Left lobe of liver (tissue), 2 donors: ENCODE measurements at regions not wholly inside any gene's neighbourhood (a gene's known extent, or its start where the extent isn't known, plus 50 kb on each side); places are given as distances from the start of the nearest gene placed in this dataset.

Experiments
- ATAC-seq: fragments of 200-7000 bp; cut with Tn5 transposase; one replicate; pipeline ENCODE4 v1.9.1; 2020; ENCODE audit warnings: mild to moderate bottlenecking, moderate library complexity
- DNase-seq: peaks from one replicate; pipeline ENCODE4 v3.0.0-alpha.2; 2020; ENCODE audit warnings: low spot score
- donor health status: DM: no; HTN: no; CAD: no; lungs with moderate emphysema.
- donor health status: DM: no; HTN: yes; CAD: no.

- DNase-seq (no peak), ATAC-seq (no peak)
These were observed 1251.2 kb downstream of the AACS start for GRCh38 chr12:126316411-126316810.

DNA sequence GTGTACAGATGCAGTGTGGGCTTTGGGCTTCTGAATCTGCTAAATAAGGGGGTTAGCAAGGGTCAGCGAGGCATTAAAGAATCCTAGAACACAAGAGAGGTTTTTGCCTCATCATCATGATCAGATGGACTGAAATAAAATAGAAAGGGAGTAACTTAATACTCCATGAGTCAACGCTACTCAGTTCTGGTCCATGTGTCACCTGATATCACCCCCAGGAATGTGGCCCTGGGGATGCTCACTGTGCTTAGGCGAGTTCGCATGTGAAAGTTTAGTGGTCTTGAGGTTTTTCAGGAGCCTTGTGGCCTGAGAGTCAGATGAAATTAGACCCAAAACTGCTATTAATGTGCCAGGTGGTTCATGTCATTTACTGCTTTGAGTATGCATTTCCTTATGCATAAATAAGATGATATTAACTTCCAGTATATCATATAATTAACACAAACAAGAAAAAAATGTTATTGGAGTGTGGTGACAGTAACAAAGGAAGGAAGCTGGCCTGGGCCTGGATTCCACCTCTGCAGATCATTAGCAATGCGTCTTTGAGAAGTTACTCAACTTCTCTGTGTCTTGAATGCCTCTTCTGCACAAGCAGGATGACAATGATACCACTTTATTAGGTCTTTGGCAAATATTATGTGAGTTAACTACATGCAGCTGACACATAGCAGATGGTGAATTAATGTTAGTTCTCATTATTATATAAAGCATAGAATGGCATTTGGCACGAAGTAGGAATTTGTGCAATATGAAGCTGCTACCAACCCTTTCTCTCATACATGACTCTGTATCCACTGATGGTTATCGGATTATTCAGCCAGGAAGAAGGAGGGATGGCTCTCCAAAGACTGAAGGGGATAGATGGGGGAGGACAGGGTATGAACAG is 1272.6 kb downstream of the AACS start:
- DNase-seq, result no peak
- no peak for ATAC-seq

- no peak for DNase-seq
- ATAC-seq, result no peak
These were observed 1277.6 kb downstream of the AACS start for GRCh38 chr12:126342866-126343265.

DNA sequence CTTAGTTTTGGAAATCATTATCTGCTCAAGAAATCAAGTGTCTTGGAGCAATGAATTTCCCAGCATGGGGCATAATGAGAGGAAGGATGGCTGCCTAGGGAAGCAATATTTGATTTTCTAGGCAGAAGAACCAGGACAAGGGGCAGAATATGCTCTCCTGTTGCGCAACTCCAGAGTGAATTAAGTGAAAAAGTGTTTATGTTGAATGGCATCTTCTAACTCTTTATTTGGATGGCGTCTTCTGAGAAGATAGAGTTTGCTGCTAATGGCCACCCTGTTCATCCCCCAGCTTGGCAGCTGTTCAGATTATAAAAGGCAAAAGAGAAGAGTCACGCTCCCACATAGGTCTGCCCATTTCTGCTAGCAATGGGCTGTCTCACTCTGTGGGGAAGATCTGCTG is 1278.1 kb downstream of the AACS start:
- ATAC-seq (no peak), DNase-seq (no peak)

DNA sequence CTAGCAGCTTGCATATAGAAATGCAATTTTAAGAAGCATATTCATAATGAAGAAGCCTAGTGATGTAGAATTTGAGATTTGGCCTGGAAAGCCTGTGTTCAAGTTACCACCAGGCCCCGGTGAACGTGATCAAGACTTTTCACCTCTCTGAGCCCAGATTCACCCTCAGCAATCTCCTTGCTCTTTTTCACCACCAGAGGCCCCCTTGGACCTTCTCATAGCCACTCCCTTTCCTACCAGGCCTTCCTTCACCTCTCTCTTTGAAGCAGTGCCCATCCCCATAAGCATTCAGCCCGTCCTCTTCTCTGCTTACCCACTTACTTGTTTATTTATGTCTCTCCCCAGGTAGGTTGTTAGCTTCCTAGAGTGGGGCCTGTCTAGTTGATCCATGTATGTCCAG is 1280.9 kb downstream of the AACS start:
- ATAC-seq, result no peak
- no peak for DNase-seq

DNA sequence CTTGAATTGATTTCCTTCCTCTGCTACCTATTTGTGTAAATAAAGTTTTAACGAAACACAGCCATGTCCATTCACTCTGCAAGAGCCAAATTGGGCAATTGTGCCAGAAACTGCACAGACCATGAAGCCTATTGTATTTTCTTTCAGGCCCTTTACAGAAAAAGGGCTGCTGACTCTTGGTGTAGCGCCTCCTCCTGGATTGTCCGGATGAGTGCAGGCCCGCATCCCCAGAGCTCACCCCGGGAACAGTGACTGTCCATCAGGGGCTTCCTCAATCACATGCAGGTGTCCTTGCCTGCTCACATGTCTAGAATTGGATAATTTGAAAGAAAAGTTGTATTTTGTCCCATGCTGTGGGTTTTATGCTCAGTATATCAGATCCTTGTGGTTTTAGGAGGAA is 1282.2 kb downstream of the AACS start:
- no peak for ATAC-seq
- no peak for DNase-seq

DNA sequence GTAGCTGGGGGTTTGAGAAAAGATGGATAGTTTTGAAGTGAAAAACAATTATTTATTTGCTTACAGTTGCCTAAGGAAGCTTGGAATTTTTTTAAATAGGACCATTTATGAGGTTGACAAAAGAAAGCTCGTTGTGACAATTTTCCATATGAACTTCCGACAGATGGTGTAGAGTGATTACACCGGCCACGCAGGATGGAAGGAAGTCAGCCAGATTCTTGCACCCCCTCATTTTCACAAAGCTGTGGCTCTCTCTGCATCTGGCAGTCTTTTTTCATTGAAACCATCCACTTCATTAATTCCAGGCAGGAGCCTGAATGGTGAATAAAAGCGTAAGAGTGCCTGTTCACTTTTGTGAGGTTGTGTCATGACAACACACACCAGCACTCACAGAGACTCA is 1284.1 kb downstream of the AACS start:
- ATAC-seq, result no peak
- no peak for DNase-seq

- ATAC-seq (no peak), DNase-seq (no peak)
These were observed 1288.4 kb downstream of the AACS start for GRCh38 chr12:126353604-126354003.

DNA sequence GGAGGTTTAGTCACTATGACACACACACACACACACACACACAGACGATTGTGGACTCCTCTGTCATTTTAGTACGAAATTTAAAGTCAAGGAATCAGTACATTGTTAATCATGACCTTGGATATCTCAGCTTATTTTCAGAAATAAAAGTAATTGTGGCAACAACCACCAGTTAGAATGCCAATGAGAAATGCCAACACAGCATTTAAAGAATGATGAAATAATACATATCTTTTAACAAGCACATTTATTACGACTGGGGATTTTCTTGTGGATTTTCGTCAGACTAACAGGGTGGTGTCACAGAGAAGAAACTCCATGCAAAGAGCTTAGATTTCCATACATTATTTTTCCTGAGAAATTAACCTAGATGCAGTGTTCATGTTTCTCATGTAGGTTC is 1289.4 kb downstream of the AACS start:
- ATAC-seq, result no peak
- no peak for DNase-seq

DNA sequence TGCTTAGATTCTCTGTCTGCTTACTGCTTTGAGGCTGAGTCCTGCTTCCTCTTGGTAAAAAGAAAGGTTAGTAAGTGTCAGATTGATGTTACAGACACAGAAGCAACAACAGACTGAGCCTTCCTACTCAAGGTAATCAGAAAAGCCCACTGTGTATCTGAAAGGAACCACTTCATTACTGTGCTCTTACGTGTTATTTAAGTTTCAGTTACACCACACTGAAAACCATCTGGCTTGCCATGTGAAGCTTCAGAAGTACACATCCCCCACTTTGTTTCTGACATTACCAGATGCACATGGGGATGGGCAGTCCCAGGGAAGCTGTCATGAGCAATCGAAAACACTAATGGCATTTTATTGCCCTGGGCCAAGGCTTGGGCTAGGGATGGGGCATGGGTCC is 1290.1 kb downstream of the AACS start:
- DNase-seq, result no peak

GRCh38 chr12:126358806-126359205 is 1293.6 kb downstream of the AACS start:
- no peak for ATAC-seq
- no peak for DNase-seq

More for the DNA sequence above, 1290.1 kb downstream of the AACS start:
- ATAC-seq, result no peak

DNA sequence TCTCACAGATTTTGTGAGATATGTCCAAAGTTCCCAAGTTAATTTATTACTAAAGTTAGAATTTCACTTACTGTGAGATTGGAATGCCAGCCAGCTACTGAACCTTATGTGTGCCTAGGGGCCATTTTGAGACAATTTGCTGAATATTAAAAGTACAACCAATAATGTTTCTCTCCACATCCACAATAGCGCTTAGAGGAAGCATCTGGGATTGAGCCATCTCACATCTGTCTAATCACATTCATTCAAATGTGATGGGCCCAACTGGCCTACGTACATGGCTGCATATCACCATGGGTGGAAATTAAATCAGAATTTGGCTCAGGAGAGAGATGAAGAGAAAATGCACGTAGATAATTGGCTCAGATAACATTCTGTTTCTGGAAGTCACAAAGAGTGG is 1294.0 kb downstream of the AACS start:
- DNase-seq, result no peak
- ATAC-seq, result no peak

GRCh38 chr12:126361804-126362203 is 1296.6 kb downstream of the AACS start:
- DNase-seq, result no peak
- no peak for ATAC-seq

- ATAC-seq (no peak), DNase-seq (no peak)
These were observed 1297.3 kb downstream of the AACS start for GRCh38 chr12:126362493-126362892.

- DNase-seq, result no peak
- no peak for ATAC-seq
These were observed 1297.7 kb downstream of the AACS start for GRCh38 chr12:126362964-126363363.

- no peak for DNase-seq
- ATAC-seq, result no peak
These were observed 1304.5 kb downstream of the AACS start for GRCh38 chr12:126369487-126370463.

- ATAC-seq, result no peak
- DNase-seq, result no peak
These were observed 1318.3 kb downstream of the AACS start for GRCh38 chr12:126383506-126383905.

DNA sequence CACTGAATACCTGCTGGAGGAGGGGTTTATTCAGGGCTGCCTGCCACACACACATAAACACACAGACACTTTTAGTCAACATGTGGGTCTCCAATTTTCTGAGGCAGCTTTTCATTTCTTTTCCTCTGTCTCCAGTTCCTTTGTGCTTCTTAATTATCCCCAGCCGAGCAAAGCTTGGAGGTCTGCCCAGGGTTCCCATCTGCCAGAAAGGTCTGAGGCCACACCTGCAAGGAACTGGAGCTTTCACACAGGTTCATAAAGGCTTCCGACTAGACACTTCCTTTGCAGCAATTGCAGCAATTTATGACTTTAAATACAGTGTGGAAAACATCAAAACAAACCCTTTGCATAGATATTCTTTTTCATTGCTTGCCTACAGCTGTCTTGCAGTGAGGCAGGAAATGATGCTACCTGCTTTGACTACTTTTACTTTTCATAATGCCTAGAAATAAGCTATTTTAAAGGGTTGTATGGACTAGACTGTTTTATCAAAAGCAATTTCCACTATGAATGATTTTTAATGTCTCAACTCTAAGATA is 1318.9 kb downstream of the AACS start:
- no peak for ATAC-seq
- DNase-seq, result no peak

GRCh38 chr12:126385785-126386184 is 1320.5 kb downstream of the AACS start:
- ATAC-seq (no peak), DNase-seq (no peak)

DNA sequence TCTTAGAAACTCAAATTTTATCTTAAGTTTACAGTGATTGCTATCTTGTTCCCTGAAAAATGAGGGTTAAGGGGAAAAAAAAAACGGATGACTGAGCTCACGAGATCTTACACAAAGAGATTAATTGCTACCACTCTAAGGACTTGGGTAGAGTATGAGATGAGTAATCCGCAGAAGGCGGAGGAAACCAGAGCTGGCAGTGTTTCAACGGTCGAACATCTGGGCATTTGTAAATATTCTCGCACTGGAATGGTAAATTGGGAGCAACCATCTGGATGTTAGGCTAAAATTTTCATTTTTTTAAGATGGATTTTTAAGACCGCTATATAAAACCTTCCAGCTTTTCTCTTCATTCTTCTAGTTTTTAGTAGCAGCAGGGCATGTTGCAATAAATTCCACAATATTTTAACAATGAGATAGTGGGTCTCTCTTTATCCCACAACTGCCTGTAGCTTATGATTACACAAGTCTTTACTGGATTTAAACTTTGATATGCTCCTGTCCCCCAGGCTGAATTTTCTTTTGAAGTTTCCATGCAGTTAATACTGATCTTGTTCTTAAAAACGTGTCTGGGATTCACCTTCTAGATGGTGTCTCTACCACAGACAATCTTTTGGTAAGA is 1324.1 kb downstream of the AACS start:
- DNase-seq (no peak), ATAC-seq (no peak)

DNA sequence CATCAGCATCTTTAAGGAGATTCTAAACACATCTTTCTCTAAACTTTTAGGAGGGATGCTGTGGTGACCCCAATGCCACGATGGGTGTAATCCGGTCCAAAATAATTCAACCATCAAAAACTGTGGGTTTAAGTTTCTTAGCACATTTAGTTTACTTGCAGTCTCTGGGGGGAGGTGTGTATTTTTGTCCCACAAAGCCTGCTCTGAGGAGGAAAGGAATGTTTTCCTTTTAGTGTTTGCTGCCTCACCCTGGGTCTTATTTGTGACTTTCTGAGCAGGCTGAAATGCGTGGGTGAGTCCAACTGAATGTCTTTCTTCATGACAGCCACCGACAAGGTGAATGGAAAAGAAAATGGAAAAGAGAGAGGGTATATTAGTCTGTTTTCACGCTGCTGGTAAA is 1324.7 kb downstream of the AACS start:
- ATAC-seq (no peak), DNase-seq (no peak)
